Suprapubic skin (tissue), 4 donors: ENCODE measurements at regions not wholly inside any gene's neighbourhood (a gene's known extent, or its start where the extent isn't known, plus 50 kb on each side); places are given as distances from the start of the nearest gene placed in this dataset.

Experiments
- DNase-seq, 2 donors: peaks; one replicate each; pipeline ENCODE4 v3.0.0-alpha.2; 2019; ENCODE audit warnings: low spot score in 2 of 2
- H3K27ac ChIP-seq: fragments of 200-600 bp; sonication (generic); one replicate; pipeline ENCODE4 v1.5.1; 2019
- H3K27me3 ChIP-seq: fragments of 200-600 bp; sonication (generic); one replicate; pipeline ENCODE4 v1.5.1; 2019
- H3K36me3 ChIP-seq: fragments of 200-600 bp; sonication (generic); one replicate; pipeline ENCODE4 v1.5.1; 2019
- H3K4me1 ChIP-seq: fragments of 200-600 bp; sonication (generic); one replicate; pipeline ENCODE4 v1.5.1; 2019
- H3K4me3 ChIP-seq: fragments of 200-600 bp; sonication (generic); one replicate; pipeline ENCODE4 v1.5.1; 2019; ENCODE audit warnings: mild to moderate bottlenecking
- H3K9me3 ChIP-seq: fragments of 200-600 bp; sonication (generic); one replicate; pipeline ENCODE4 v1.5.1; 2019
- EP300 ChIP-seq: sonication (generic); formaldehyde crosslinking; IDR thresholded peaks from one replicate; pipeline ENCODE4 v1.6.1; 2017; ENCODE audit warnings: antibody characterized with exemption
- POLR2A ChIP-seq, 2 donors: fragments of 450-650 bp; IDR thresholded peaks; one replicate each; pipeline ENCODE4 v1.6.1; 2017; ENCODE audit warnings: antibody characterized with exemption in 2 of 2, mild to moderate bottlenecking in 2 of 2, moderate library complexity in 2 of 2
- POLR2AphosphoS5 ChIP-seq, 3 donors: sonication (generic); formaldehyde crosslinking; IDR thresholded peaks; one replicate each; pipeline ENCODE4 v1.6.1; 2017; ENCODE audit warnings: antibody characterized with exemption in 3 of 3
- WGBS: methylation state at CpG from one replicate; pipeline ENCODE4 v1.1.5; 2018; 5-methylcytosine and 5-hydroxymethylcytosine counted together
- TF ChIP-seq, protein P1 (sequence below), 2 donors: fragments of 200-600 bp in 1 of 2; fragments of 450-650 bp in 1 of 2; sonication (generic) in 1 of 2; IDR thresholded peaks; one replicate each; pipeline ENCODE4 v1.5.1; 2016 to 2019; ENCODE audit warnings: antibody characterized with exemption in 2 of 2, mild to moderate bottlenecking in 1 of 2, moderate library complexity in 1 of 2

DNA sequence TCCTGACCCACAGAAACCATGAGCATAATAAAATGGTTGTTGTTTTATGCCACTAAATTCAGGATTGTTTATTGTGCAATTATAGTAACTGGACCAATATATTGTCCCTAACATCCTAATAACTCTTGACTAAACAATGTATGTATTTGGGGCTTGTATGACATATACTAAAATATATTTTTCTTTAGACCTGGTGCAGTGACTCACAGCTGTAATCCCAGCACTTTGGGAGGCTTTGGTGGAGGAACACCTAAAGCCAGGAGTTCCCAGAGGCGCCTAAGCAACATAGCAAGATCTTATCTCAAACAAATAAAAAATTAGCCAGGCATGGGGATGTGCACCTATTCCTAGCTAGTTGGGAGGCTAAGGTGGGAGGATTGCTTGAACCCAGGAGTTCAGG lies 180.4 kb downstream of the SUCNR1 start:
- H3K4me1 ChIP-seq = no peaks in the 10 kb centered on the region
- H3K9me3 ChIP-seq = no peaks in the 10 kb centered on the region
- TF ChIP-seq POLR2AphosphoS5 (IDR thresholded peaks at IDR 0.05) (no peak), EP300 (no peak), POLR2A (IDR thresholded peaks at IDR 0.05) (no peak)
- TF ChIP-seq, protein P1, sequence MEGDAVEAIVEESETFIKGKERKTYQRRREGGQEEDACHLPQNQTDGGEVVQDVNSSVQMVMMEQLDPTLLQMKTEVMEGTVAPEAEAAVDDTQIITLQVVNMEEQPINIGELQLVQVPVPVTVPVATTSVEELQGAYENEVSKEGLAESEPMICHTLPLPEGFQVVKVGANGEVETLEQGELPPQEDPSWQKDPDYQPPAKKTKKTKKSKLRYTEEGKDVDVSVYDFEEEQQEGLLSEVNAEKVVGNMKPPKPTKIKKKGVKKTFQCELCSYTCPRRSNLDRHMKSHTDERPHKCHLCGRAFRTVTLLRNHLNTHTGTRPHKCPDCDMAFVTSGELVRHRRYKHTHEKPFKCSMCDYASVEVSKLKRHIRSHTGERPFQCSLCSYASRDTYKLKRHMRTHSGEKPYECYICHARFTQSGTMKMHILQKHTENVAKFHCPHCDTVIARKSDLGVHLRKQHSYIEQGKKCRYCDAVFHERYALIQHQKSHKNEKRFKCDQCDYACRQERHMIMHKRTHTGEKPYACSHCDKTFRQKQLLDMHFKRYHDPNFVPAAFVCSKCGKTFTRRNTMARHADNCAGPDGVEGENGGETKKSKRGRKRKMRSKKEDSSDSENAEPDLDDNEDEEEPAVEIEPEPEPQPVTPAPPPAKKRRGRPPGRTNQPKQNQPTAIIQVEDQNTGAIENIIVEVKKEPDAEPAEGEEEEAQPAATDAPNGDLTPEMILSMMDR (IDR thresholded peaks at IDR 0.05) = no peak
- 88% methylated on average over 1 of the region's 1 CpG for WGBS
- DNase-seq = no peak
- H3K36me3 ChIP-seq = no peaks in the 10 kb centered on the region
- no peak overlapping the region for H3K27ac ChIP-seq
- H3K27me3 ChIP-seq = no peaks in the 10 kb centered on the region
- no peak overlapping the region for H3K4me3 ChIP-seq

DNA sequence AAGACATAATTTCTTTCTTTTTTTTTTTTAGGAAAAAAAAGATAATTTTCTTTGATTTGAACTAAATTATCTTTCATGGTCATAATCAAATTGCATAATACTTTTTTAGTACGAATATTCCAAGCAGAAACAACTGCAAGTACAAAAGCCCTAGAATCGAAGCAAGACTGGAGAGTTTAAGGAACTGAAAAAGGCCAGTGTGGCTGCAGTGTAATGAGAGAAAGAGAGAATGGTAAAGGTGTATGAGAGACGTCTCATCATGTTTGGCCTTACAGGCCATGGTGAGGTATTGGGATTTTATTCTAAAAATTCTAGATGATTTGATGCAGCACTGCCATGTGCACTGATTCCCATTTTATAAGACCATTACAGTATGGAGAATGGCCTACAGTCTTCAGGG lies 180.9 kb downstream of the SUCNR1 start:
- DNase-seq = no peak
- H3K4me3 ChIP-seq = no peak overlapping the region
- H3K36me3 ChIP-seq = no peaks in the 10 kb centered on the region
- no peaks in the 10 kb centered on the region for H3K27me3 ChIP-seq
- H3K9me3 ChIP-seq = no peaks in the 10 kb centered on the region
- no peak for TF ChIP-seq POLR2AphosphoS5 (IDR thresholded peaks at IDR 0.05)
- no peaks in the 10 kb centered on the region for H3K4me1 ChIP-seq
- H3K27ac ChIP-seq = no peak overlapping the region
- WGBS = 82% methylated on average over 3 of the region's 3 CpGs

DNA sequence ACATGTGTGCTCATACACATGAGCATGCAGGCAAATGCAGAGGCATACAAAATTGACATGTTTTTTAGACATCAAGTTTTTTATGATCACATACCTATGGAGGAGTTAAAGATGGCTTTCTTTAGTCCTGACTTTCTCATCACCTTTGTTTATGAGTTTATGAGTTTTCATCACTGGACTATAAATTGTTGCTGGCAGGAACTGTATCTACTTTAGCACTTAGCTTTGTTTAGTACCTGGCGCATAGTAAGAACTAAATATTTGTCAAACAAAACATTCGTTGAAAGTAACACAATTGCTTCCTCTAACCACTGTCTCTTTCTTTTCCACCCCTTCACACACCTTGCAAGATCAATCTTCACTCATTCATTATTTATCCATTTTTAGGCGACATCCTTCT lies 182.6 kb downstream of the SUCNR1 start:
- DNase-seq = no peak
- peaks cover 3% of the 10 kb centered on the region for H3K4me1 ChIP-seq
- no peaks in the 10 kb centered on the region for H3K9me3 ChIP-seq
- H3K4me3 ChIP-seq = no peak overlapping the region
- no peaks in the 10 kb centered on the region for H3K27me3 ChIP-seq
- WGBS = 74% methylated on average over 3 of the region's 3 CpGs
- H3K36me3 ChIP-seq = no peaks in the 10 kb centered on the region
- H3K27ac ChIP-seq = no peak overlapping the region
- TF ChIP-seq, protein P1 (IDR thresholded peaks at IDR 0.05) = no peak

DNA sequence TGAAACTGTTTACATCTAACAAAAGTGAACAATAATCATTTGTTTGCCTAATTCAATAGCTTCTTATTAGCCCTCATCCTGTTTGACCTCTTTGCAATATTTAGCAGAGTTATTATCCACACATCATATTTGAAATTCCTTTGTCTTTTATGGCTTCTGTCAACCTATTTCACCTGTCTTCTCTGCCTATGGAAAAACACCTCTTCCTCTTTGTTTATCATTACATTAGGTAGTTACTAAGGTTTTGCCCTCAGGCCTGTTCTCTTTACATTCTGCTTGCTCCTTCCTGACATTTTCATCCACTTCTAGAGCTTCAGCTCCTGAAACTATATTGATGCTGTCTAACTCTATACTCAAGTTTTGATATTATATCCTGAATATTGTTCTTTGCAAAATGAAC lies 183.0 kb downstream of the SUCNR1 start:
- no peaks in the 10 kb centered on the region for H3K27me3 ChIP-seq
- H3K27ac ChIP-seq = no peak overlapping the region
- DNase-seq = no peak
- no peaks in the 10 kb centered on the region for H3K36me3 ChIP-seq
- H3K4me3 ChIP-seq = no peak overlapping the region
- H3K9me3 ChIP-seq = no peaks in the 10 kb centered on the region
- TF ChIP-seq EP300 (no peak), POLR2A (IDR thresholded peaks at IDR 0.05) (no peak), POLR2AphosphoS5 (IDR thresholded peaks at IDR 0.05) (no peak)
- TF ChIP-seq, protein P1 (IDR thresholded peaks at IDR 0.05) = no peak
- H3K4me1 ChIP-seq = peaks cover 3% of the 10 kb centered on the region

DNA sequence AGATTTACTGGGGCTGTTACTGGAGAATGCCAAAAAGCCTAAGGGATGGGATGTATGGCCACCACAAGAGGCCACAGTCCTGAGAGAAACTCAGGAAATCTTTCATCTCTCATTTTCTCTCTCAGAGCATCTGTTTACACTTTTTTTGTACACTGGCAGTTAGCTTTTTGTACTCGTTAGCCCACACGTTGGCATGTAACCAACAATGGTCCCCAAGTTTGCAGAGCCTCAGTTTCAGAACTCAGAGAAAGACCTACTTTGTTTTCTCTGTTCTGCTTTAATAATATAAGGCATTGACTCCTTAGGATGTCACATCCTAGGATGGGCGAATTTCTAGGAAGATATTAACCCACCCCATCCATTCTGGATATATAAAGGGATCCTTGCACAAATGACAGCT lies 183.5 kb downstream of the SUCNR1 start:
- Histone ChIP-seq H3K27me3 (no peaks in the 10 kb centered on the region), H3K27ac (no peak overlapping the region), H3K4me3 (no peak overlapping the region), H3K9me3 (no peaks in the 10 kb centered on the region), H3K4me1 (peaks cover 3% of the 10 kb centered on the region), H3K36me3 (no peaks in the 10 kb centered on the region)
- 66% methylated on average over 3 of the region's 3 CpGs for WGBS
- no peak for DNase-seq
- TF ChIP-seq, protein P1 (IDR thresholded peaks at IDR 0.05) = no peak
- TF ChIP-seq POLR2AphosphoS5 (IDR thresholded peaks at IDR 0.05) (no peak), EP300 (no peak), POLR2A (IDR thresholded peaks at IDR 0.05) (no peak)

DNA sequence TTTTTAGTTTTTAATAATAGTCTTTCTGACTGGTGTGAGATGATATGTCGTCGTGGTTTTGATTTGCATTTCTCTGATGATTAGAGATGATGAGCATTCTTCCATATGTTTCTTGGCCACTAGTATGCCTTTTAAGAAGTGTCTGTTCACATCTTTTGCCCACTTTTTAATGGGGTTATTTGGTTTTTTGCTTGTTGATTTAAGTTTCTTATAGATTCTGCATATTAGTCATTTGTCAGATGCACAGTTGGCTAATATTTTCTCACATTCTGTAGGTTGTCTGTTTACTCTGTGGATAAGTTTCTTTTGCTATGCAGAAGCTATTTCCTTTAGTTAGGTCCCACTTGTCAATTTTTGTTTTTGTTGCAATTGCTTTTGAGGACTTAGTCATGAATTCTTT lies 185.4 kb downstream of the SUCNR1 start:
- H3K4me1 ChIP-seq = peaks cover 3% of the 10 kb centered on the region
- TF ChIP-seq, protein P1 (IDR thresholded peaks at IDR 0.05) = no peak
- TF ChIP-seq POLR2AphosphoS5 (IDR thresholded peaks at IDR 0.05) = no peak
- TF ChIP-seq POLR2A (IDR thresholded peaks at IDR 0.05) = no peak
- TF ChIP-seq EP300 = no peak

More for the DNA sequence above, 185.4 kb downstream of the SUCNR1 start:
- Histone ChIP-seq H3K4me3 (no peak overlapping the region), H3K27me3 (no peaks in the 10 kb centered on the region), H3K36me3 (no peaks in the 10 kb centered on the region), H3K27ac (no peak overlapping the region), H3K9me3 (no peaks in the 10 kb centered on the region)
- DNase-seq = no peak
- WGBS = 79% methylated on average over 2 of the region's 2 CpGs
